ENCODE measurements at regions not wholly inside any gene's neighbourhood (a gene's known extent, or its start where the extent isn't known, plus 50 kb on each side); places are given as distances from the start of the nearest gene placed in this dataset.
A peak's percentile ranks its signal among the peaks of the same experiment; 100 is the strongest.

GRCh38 chr21:22582026-22582425 lies 1583.8 kb downstream of the NCAM2 start:
- in situ Hi-C loops (cut with MboI; ENCODE audit: low pct_unique_long_range_greater_than_20kb in 2 of 9, low sequenced_read_pairs in 9 of 9, unreplicated experiment in 9 of 9) = no loop called here

GRCh38 chr21:22584308-22584707 lies 1586.1 kb downstream of the NCAM2 start:
- no peak for ATAC-seq (replicated peaks in 6 of 8)
- H3K4me3 ChIP-seq = no peak overlapping the region
- no peak overlapping the region for H3K27ac ChIP-seq
- 43 to 100% (median 60%) methylated on average over 2 to 5 of the region's 5 CpGs; no CpG with 5 or more reads in 3 of the 10 experiments for WGBS, 10 experiments
- no peaks in the 10 kb centered on the region for H3K4me1 ChIP-seq (replicated peaks in 1 of 2)
- in situ Hi-C loops (cut with MboI; ENCODE audit: low pct_unique_long_range_greater_than_20kb in 2 of 9, low sequenced_read_pairs in 9 of 9, unreplicated experiment in 9 of 9) = no loop called here

More at GRCh38 chr21:22582026-22582425, 1583.8 kb downstream of the NCAM2 start:
- no peak overlapping the region for H3K4me3 ChIP-seq
- no peaks in the 10 kb centered on the region for H3K4me1 ChIP-seq (replicated peaks in 1 of 2)
- WGBS, 10 experiments = 0 to 100% (median 56%) methylated on average over 1 to 2 of the region's 2 CpGs; no CpG with 5 or more reads in 2 of the 10 experiments
- H3K27ac ChIP-seq = no peak overlapping the region
- no peak for ATAC-seq (replicated peaks in 6 of 8)

GRCh38 chr21:22585558-22585957 lies 1587.3 kb downstream of the NCAM2 start:
- no peak for ATAC-seq (replicated peaks in 6 of 8)
- in situ Hi-C loops (cut with MboI; ENCODE audit: low pct_unique_long_range_greater_than_20kb in 2 of 9, low sequenced_read_pairs in 9 of 9, unreplicated experiment in 9 of 9) = no loop called here
- Histone ChIP-seq H3K4me3 (no peak overlapping the region), H3K4me1 (replicated peaks in 1 of 2) (no peaks in the 10 kb centered on the region), H3K27ac (no peak overlapping the region)
- 0 to 100% (median 61%) methylated on average over 1 to 4 of the region's 4 CpGs for WGBS, 10 experiments

- H3K4me1 ChIP-seq (replicated peaks in 1 of 2) = no peaks in the 10 kb centered on the region
- in situ Hi-C loops (cut with MboI; ENCODE audit: low pct_unique_long_range_greater_than_20kb in 2 of 9, low sequenced_read_pairs in 9 of 9, unreplicated experiment in 9 of 9) = no loop called here
- WGBS, 10 experiments = 56 to 96% (median 91%) methylated on average over 4 to 9 of the region's 31 CpGs; no CpG with 5 or more reads in 5 of the 10 experiments
- no peak for ATAC-seq (replicated peaks in 6 of 8)
- H3K4me3 ChIP-seq = no peak overlapping the region
- no peak overlapping the region for H3K27ac ChIP-seq
Observed at GRCh38 chr21:22597660-22598255, 1599.5 kb downstream of the NCAM2 start.

- no peaks in the 10 kb centered on the region for H3K4me1 ChIP-seq (replicated peaks in 1 of 2)
- no peak overlapping the region for H3K4me3 ChIP-seq
- H3K27ac ChIP-seq = no peak overlapping the region
- in situ Hi-C loops (cut with MboI; ENCODE audit: low pct_unique_long_range_greater_than_20kb in 2 of 9, low sequenced_read_pairs in 9 of 9, unreplicated experiment in 9 of 9) = no loop called here
- no peak for ATAC-seq (replicated peaks in 6 of 8)
- WGBS, 10 experiments = 0 to 100% (median 86%) methylated on average over 2 to 3 of the region's 3 CpGs
Observed at GRCh38 chr21:22609802-22610201, 1611.6 kb downstream of the NCAM2 start.

GRCh38 chr21:22627911-22628310 lies 1629.7 kb downstream of the NCAM2 start:
- ATAC-seq (replicated peaks in 6 of 8) = no peak
- H3K4me3 ChIP-seq = no peak overlapping the region
- WGBS, 10 experiments = 33 to 100% (median 100%) methylated on average over 1 of the region's 1 CpG; no CpG with 5 or more reads in 4 of the 10 experiments
- in situ Hi-C loops (cut with MboI; ENCODE audit: low pct_unique_long_range_greater_than_20kb in 2 of 9, low sequenced_read_pairs in 9 of 9, unreplicated experiment in 9 of 9) = no loop called here
- no peak overlapping the region for H3K27ac ChIP-seq
- no peaks in the 10 kb centered on the region for H3K4me1 ChIP-seq (replicated peaks in 1 of 2)

GRCh38 chr21:22630953-22631465 lies 1632.8 kb downstream of the NCAM2 start:
- Histone ChIP-seq H3K4me3 (no peak overlapping the region), H3K4me1 (replicated peaks in 1 of 2) (no peaks in the 10 kb centered on the region), H3K27ac (no peak overlapping the region)
- ATAC-seq (replicated peaks in 6 of 8) = peak in 3 of 8 experiments; percentile 46 to 79 (median 52)
- WGBS, 10 experiments = 0 to 100% (median 50%) methylated on average over 1 to 3 of the region's 3 CpGs; no CpG with 5 or more reads in 1 of the 10 experiments
- in situ Hi-C loops (cut with MboI; ENCODE audit: low pct_unique_long_range_greater_than_20kb in 2 of 9, low sequenced_read_pairs in 9 of 9, unreplicated experiment in 9 of 9) = no loop called here

GRCh38 chr21:22632176-22632575 lies 1634.0 kb downstream of the NCAM2 start:
- no peak overlapping the region for H3K4me3 ChIP-seq
- in situ Hi-C loops (cut with MboI; ENCODE audit: low pct_unique_long_range_greater_than_20kb in 2 of 9, low sequenced_read_pairs in 9 of 9, unreplicated experiment in 9 of 9) = no loop called here
- no peak overlapping the region for H3K27ac ChIP-seq
- WGBS, 10 experiments = 0 to 80% (median 14%) methylated on average over 1 of the region's 1 CpG; no CpG with 5 or more reads in 5 of the 10 experiments
- H3K4me1 ChIP-seq (replicated peaks in 1 of 2) = no peaks in the 10 kb centered on the region
- ATAC-seq (replicated peaks in 6 of 8) = no peak

- in situ Hi-C loops (cut with MboI; ENCODE audit: low pct_unique_long_range_greater_than_20kb in 2 of 9, low sequenced_read_pairs in 9 of 9, unreplicated experiment in 9 of 9) = no loop called here
- Histone ChIP-seq H3K27ac (no peak overlapping the region), H3K4me3 (no peak overlapping the region), H3K4me1 (replicated peaks in 1 of 2) (no peaks in the 10 kb centered on the region)
- ATAC-seq (replicated peaks in 6 of 8) = no peak
- WGBS, 10 experiments = 0 to 100% (median 64%) methylated on average over 1 to 3 of the region's 3 CpGs
Observed at GRCh38 chr21:22649246-22649645, 1651.0 kb downstream of the NCAM2 start.

- ATAC-seq (replicated peaks in 6 of 8) = no peak
- in situ Hi-C loops (cut with MboI; ENCODE audit: low pct_unique_long_range_greater_than_20kb in 2 of 9, low sequenced_read_pairs in 9 of 9, unreplicated experiment in 9 of 9) = no loop called here
- Histone ChIP-seq H3K27ac (no peak overlapping the region), H3K4me3 (no peak overlapping the region), H3K4me1 (replicated peaks in 1 of 2) (no peaks in the 10 kb centered on the region)
- WGBS, 10 experiments = 0 to 100% (median 88%) methylated on average over 1 of the region's 1 CpG; no CpG with 5 or more reads in 3 of the 10 experiments
Observed at GRCh38 chr21:22650226-22650625, 1652.0 kb downstream of the NCAM2 start.

- no peak for ATAC-seq (replicated peaks in 6 of 8)
- in situ Hi-C loops (cut with MboI; ENCODE audit: low pct_unique_long_range_greater_than_20kb in 2 of 9, low sequenced_read_pairs in 9 of 9, unreplicated experiment in 9 of 9) = no loop called here
- Histone ChIP-seq H3K4me3 (no peak overlapping the region), H3K27ac (no peak overlapping the region), H3K4me1 (replicated peaks in 1 of 2) (no peaks in the 10 kb centered on the region)
Observed at GRCh38 chr21:22657781-22658180, 1659.6 kb downstream of the NCAM2 start.

- ATAC-seq (replicated peaks in 6 of 8) = no peak
- in situ Hi-C loops (cut with MboI; ENCODE audit: low pct_unique_long_range_greater_than_20kb in 2 of 9, low sequenced_read_pairs in 9 of 9, unreplicated experiment in 9 of 9) = no loop called here
- H3K4me3 ChIP-seq = no peak overlapping the region
- WGBS, 10 experiments = 0 to 100% (median 51%) methylated on average over 1 of the region's 1 CpG; no CpG with 5 or more reads in 2 of the 10 experiments
- no peaks in the 10 kb centered on the region for H3K4me1 ChIP-seq (replicated peaks in 1 of 2)
- H3K27ac ChIP-seq = no peak overlapping the region
Observed at GRCh38 chr21:22670148-22670547, 1671.9 kb downstream of the NCAM2 start.

- in situ Hi-C loops (cut with MboI; ENCODE audit: low pct_unique_long_range_greater_than_20kb in 2 of 9, low sequenced_read_pairs in 9 of 9, unreplicated experiment in 9 of 9) = no loop called here
- no peak for ATAC-seq (replicated peaks in 6 of 8)
- Histone ChIP-seq H3K4me1 (replicated peaks in 1 of 2) (no peaks in the 10 kb centered on the region), H3K27ac (no peak overlapping the region), H3K4me3 (no peak overlapping the region)
- WGBS, 10 experiments = 0 to 100% (median 60%) methylated on average over 1 of the region's 10 CpGs; no CpG with 5 or more reads in 5 of the 10 experiments
Observed at GRCh38 chr21:22679207-22679606, 1681.0 kb downstream of the NCAM2 start.

GRCh38 chr21:22691658-22692057 lies 1693.4 kb downstream of the NCAM2 start:
- Histone ChIP-seq H3K4me1 (replicated peaks in 1 of 2) (no peaks in the 10 kb centered on the region), H3K27ac (no peak overlapping the region), H3K4me3 (no peak overlapping the region)
- in situ Hi-C loops (cut with MboI; ENCODE audit: low pct_unique_long_range_greater_than_20kb in 2 of 9, low sequenced_read_pairs in 9 of 9, unreplicated experiment in 9 of 9) = no loop called here
- no peak for ATAC-seq (replicated peaks in 6 of 8)

Data from motor neuron (in vitro differentiated cells).